Endothelial cell of umbilical vein (primary cell): ENCODE measurements at regions not wholly inside any gene's neighbourhood (a gene's known extent, or its start where the extent isn't known, plus 50 kb on each side); places are given as distances from the start of the nearest gene placed in this dataset.

Source experiments
- EZH2 ChIP-seq: IDR thresholded peaks from 2 replicates; pipeline ENCODE4 v1.6.1; 2012; ENCODE audit warnings: borderline replicate concordance, low read depth, mild to moderate bottlenecking, moderate library complexity, low read length, inconsistent platforms; ENCODE audit not compliant: severe bottlenecking
- FOS ChIP-seq: IDR thresholded peaks from 2 replicates; pipeline ENCODE4 v1.6.1; 2011; ENCODE audit warnings: mild to moderate bottlenecking, low read length, moderate library complexity, borderline replicate concordance; ENCODE audit not compliant: insufficient read depth
- GATA2 ChIP-seq: IDR thresholded peaks from 2 replicates; pipeline ENCODE4 v1.7.0; 2011; ENCODE audit warnings: low read depth, mild to moderate bottlenecking, moderate library complexity, mixed read lengths, low read length; ENCODE audit not compliant: insufficient read length, insufficient read depth
- JUN ChIP-seq: IDR thresholded peaks from 2 replicates; pipeline ENCODE4 v1.6.1; 2011; ENCODE audit warnings: borderline replicate concordance, low read depth; ENCODE audit not compliant: insufficient read length, insufficient read depth
- MYC ChIP-seq: IDR thresholded peaks from one replicate; pipeline ENCODE4 v1.6.1; 2011; ENCODE audit warnings: mild to moderate bottlenecking, low read depth, low read length
- POLR2A ChIP-seq: IDR thresholded peaks from 2 replicates; pipeline ENCODE4 v1.6.1; 2012; ENCODE audit warnings: low read depth, mild to moderate bottlenecking, control low read depth, low read length
- POLR2AphosphoS5 ChIP-seq: IDR thresholded peaks from 2 replicates; pipeline ENCODE4 v1.6.1; 2012; ENCODE audit warnings: low read depth, mild to moderate bottlenecking, control low read depth, low read length, moderate library complexity; ENCODE audit not compliant: insufficient read depth
- TF ChIP-seq, protein P1 (sequence below), 2 donors: IDR thresholded peaks; 1 replicate in 1 of 2; 2 replicates in 1 of 2; pipeline ENCODE4 v1.5.1; 2011; ENCODE audit warnings: low read length in 2 of 2, mild to moderate bottlenecking in 2 of 2, moderate library complexity in 2 of 2, control low read depth in 1 of 2, inconsistent platforms in 1 of 2, low read depth in 1 of 2; ENCODE audit not compliant: insufficient read depth in 1 of 2; ENCODE audit errors: extremely low read depth in 1 of 2
- TF ChIP-seq, protein P2 (sequence below): IDR thresholded peaks from 2 replicates; pipeline ENCODE4 v1.6.1; 2011; ENCODE audit not compliant: insufficient read depth, insufficient read length

- no peak for TF ChIP-seq FOS
- TF ChIP-seq, protein P1, sequence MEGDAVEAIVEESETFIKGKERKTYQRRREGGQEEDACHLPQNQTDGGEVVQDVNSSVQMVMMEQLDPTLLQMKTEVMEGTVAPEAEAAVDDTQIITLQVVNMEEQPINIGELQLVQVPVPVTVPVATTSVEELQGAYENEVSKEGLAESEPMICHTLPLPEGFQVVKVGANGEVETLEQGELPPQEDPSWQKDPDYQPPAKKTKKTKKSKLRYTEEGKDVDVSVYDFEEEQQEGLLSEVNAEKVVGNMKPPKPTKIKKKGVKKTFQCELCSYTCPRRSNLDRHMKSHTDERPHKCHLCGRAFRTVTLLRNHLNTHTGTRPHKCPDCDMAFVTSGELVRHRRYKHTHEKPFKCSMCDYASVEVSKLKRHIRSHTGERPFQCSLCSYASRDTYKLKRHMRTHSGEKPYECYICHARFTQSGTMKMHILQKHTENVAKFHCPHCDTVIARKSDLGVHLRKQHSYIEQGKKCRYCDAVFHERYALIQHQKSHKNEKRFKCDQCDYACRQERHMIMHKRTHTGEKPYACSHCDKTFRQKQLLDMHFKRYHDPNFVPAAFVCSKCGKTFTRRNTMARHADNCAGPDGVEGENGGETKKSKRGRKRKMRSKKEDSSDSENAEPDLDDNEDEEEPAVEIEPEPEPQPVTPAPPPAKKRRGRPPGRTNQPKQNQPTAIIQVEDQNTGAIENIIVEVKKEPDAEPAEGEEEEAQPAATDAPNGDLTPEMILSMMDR (IDR thresholded peaks at IDR 0.05; ENCODE audit: extremely low read depth in 1 of 2, insufficient read depth in 1 of 2, low read depth in 1 of 2, low read length in 2 of 2): no peak
- TF ChIP-seq GATA2: no peak
- TF ChIP-seq MYC: no peak
- no peak for TF ChIP-seq POLR2A
- TF ChIP-seq POLR2AphosphoS5: no peak
- TF ChIP-seq, protein P2, sequence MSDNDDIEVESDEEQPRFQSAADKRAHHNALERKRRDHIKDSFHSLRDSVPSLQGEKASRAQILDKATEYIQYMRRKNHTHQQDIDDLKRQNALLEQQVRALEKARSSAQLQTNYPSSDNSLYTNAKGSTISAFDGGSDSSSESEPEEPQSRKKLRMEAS: no peak
- TF ChIP-seq EZH2: no peak
- TF ChIP-seq JUN: no peak
Observed at GRCh38 chrX:125205918-125206665, 113.6 kb upstream of the TEX13C start.
